Naive thymus-derived CD4-positive, alpha-beta T cell (primary cell): ENCODE measurements at regions not wholly inside any gene's neighbourhood (a gene's known extent, or its start where the extent isn't known, plus 50 kb on each side); places are given as distances from the start of the nearest gene placed in this dataset.

Source experiments
- ATAC-seq: fragments of 150-1000 bp; cut with Tn5 transposase; 2 replicates; pipeline ENCODE4 v1.10.0; 2021; ENCODE audit warnings: mild to moderate bottlenecking, moderate library complexity
- CTCF ChIA-PET: fragments of 350-600 bp; sonication (Branson Sonifier 250); formaldehyde crosslinking; loops from one replicate; lab custom pipeline; 2021; ENCODE audit warnings: antibody characterized with exemption; lab: Charles Lee
- POLR2A ChIA-PET: fragments of 350-600 bp; sonication (Branson Sonifier 250); formaldehyde crosslinking; loops from one replicate; lab custom pipeline; 2021; ENCODE audit warnings: antibody characterized with exemption, inconsistent platforms; lab: Charles Lee
- DNase-seq, 9 donors: peaks; one replicate each; pipeline versions ENCODE4 v3.0.0 to v3.0.0-alpha.2; 2020 to 2022; ENCODE audit warnings: mixed read lengths in 1 of 9
- H3K27ac ChIP-seq: one replicate; pipeline ENCODE4 v1.7.0; 2013; ENCODE audit warnings: mild to moderate bottlenecking, low read depth, low read length, moderate library complexity
- H3K27me3 ChIP-seq, 2 donors: one replicate each; pipeline ENCODE4 v1.7.0; 2013; ENCODE audit warnings: low read length in 2 of 2, mild to moderate bottlenecking in 2 of 2, moderate library complexity in 2 of 2; ENCODE audit not compliant: control insufficient read depth in 2 of 2, insufficient read depth in 2 of 2
- H3K36me3 ChIP-seq, 3 experiments: 1 replicate in 2 of 3; 2 replicates in 1 of 3; pipeline ENCODE4 v1.7.0; 2013; ENCODE audit warnings: low read length in 3 of 3, mild to moderate bottlenecking in 3 of 3, moderate library complexity in 1 of 3; ENCODE audit not compliant: insufficient read depth in 3 of 3, control insufficient read depth in 2 of 3
- H3K4me1 ChIP-seq, 2 donors: one replicate each; pipeline ENCODE4 v1.7.0; 2013; ENCODE audit warnings: low read length in 2 of 2, mild to moderate bottlenecking in 2 of 2, moderate library complexity in 1 of 2; ENCODE audit not compliant: control insufficient read depth in 2 of 2, insufficient read depth in 2 of 2
- H3K4me3 ChIP-seq: 2 replicates; pipeline ENCODE4 v1.7.0; 2013; ENCODE audit warnings: mild to moderate bottlenecking, low read length
- H3K9me3 ChIP-seq, 3 experiments: 1 replicate in 2 of 3; 2 replicates in 1 of 3; pipeline ENCODE4 v1.7.0; 2013; ENCODE audit warnings: low read length in 3 of 3; ENCODE audit not compliant: control insufficient read depth in 2 of 3
- H3K27ac Mint-ChIP-seq, 9 donors: one replicate each; pipeline ENCODE4 v1.8.0; 2020 to 2022; ENCODE audit warnings: mixed read lengths in 9 of 9, mild to moderate bottlenecking in 8 of 9, moderate library complexity in 5 of 9, inconsistent platforms in 2 of 9
- H3K27me3 Mint-ChIP-seq, 5 donors: one replicate each; pipeline ENCODE4 v1.8.0; 2021 to 2022; ENCODE audit warnings: mixed read lengths in 5 of 5, mild to moderate bottlenecking in 1 of 5
- H3K36me3 Mint-ChIP-seq, 5 donors: one replicate each; pipeline ENCODE4 v1.8.0; 2020 to 2022; ENCODE audit warnings: mixed read lengths in 5 of 5, mild to moderate bottlenecking in 3 of 5, inconsistent platforms in 1 of 5
- H3K4me1 Mint-ChIP-seq, 7 donors: one replicate each; pipeline ENCODE4 v1.8.0; 2020 to 2022; ENCODE audit warnings: mixed read lengths in 7 of 7, mild to moderate bottlenecking in 3 of 7, inconsistent platforms in 1 of 7
- H3K4me3 Mint-ChIP-seq, 10 donors: one replicate each; pipeline ENCODE4 v1.8.0; 2020 to 2022; ENCODE audit warnings: mild to moderate bottlenecking in 10 of 10, mixed read lengths in 10 of 10, moderate library complexity in 6 of 10, inconsistent platforms in 2 of 10
- H3K9me3 Mint-ChIP-seq, 11 donors: one replicate each; pipeline ENCODE4 v1.8.0; 2020 to 2022; ENCODE audit warnings: mixed read lengths in 11 of 11, mild to moderate bottlenecking in 4 of 11, inconsistent platforms in 1 of 11, moderate library complexity in 1 of 11
- intact Hi-C, 2 donors: fragments of 100-400 bp; cut with micrococcal nuclease; formaldehyde crosslinking; loops; one replicate each; pipeline ENCODE4 v1.15.1; 2023

GRCh38 chr1:79561521-79561978 is 555.0 kb upstream of the ADGRL4 start:
- H3K4me1 Mint-ChIP-seq, result no peaks in the 10 kb centered on the region
- H3K36me3 Mint-ChIP-seq, result peaks cover 0 to 4% (median 0%) of the 10 kb centered on the region in 5 donors
- Histone ChIP-seq H3K9me3 (peaks cover 0 to 5% (median 0%) of the 10 kb centered on the region in 3 experiments), H3K4me1 (no peaks in the 10 kb centered on the region), H3K27ac (no peak overlapping the region), H3K4me3 (no peak overlapping the region), H3K36me3 (no peaks in the 10 kb centered on the region), H3K27me3 (no peaks in the 10 kb centered on the region)
- peaks cover 0 to 21% (median 9%) of the 10 kb centered on the region in 11 donors for H3K9me3 Mint-ChIP-seq
- intact Hi-C loops, result no loop called here
- ChIA-PET CTCF (no interaction called here), POLR2A (no interaction called here)
- ATAC-seq, result no peak
- H3K27me3 Mint-ChIP-seq, result no peaks in the 10 kb centered on the region
- H3K27ac Mint-ChIP-seq, result no peak overlapping the region
- H3K4me3 Mint-ChIP-seq, result no peak overlapping the region
- no peak for DNase-seq

DNA sequence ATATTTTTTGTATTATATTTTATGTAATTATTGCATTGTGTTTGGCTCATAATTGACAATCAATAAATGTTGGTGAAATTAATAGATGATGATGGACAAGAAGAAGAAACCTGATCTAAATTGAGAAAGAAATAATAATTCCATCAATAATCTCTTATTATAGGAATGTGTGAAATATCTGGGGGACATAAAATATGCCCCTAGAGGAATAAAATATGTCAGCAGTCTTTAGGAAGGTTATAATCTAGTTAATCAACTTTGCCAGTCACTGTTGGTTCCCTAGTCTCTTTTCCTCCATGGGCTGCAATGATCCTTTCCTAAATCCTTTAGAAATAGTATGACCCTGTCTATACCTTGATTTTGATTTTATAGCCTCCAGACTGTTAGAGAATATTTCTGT is 549.7 kb upstream of the ADGRL4 start:
- H3K4me1 Mint-ChIP-seq, result no peaks in the 10 kb centered on the region
- CTCF ChIA-PET, result no interaction called here
- H3K9me3 Mint-ChIP-seq, result peaks cover 0 to 11% (median 5%) of the 10 kb centered on the region in 11 donors

GRCh38 chr1:79554688-79555087 is 548.2 kb upstream of the ADGRL4 start:
- Histone ChIP-seq H3K4me1 (no peaks in the 10 kb centered on the region), H3K9me3 (peaks cover 0 to 5% (median 0%) of the 10 kb centered on the region in 3 experiments), H3K27ac (no peak overlapping the region), H3K27me3 (no peaks in the 10 kb centered on the region), H3K4me3 (no peak overlapping the region), H3K36me3 (no peaks in the 10 kb centered on the region)
- intact Hi-C loops, result no loop called here
- Mint-ChIP-seq H3K4me3 (no peak overlapping the region), H3K27me3 (no peaks in the 10 kb centered on the region), H3K36me3 (no peaks in the 10 kb centered on the region), H3K27ac (no peak overlapping the region), H3K4me1 (no peaks in the 10 kb centered on the region), H3K9me3 (peaks cover 0 to 12% (median 6%) of the 10 kb centered on the region in 11 donors)
- ChIA-PET POLR2A (no interaction called here), CTCF (no interaction called here)
- DNase-seq, result no peak
- ATAC-seq, result no peak

More for the DNA sequence above, 549.7 kb upstream of the ADGRL4 start:
- H3K4me3 ChIP-seq, result no peak overlapping the region
- no peak for ATAC-seq
- intact Hi-C loops, result no loop called here
- no peak for DNase-seq
- H3K27me3 Mint-ChIP-seq, result no peaks in the 10 kb centered on the region
- no peaks in the 10 kb centered on the region for H3K4me1 ChIP-seq
- no peaks in the 10 kb centered on the region for H3K27me3 ChIP-seq
- no peak overlapping the region for H3K4me3 Mint-ChIP-seq
- POLR2A ChIA-PET, result no interaction called here
- H3K27ac ChIP-seq, result no peak overlapping the region
- H3K36me3 ChIP-seq, result no peaks in the 10 kb centered on the region
- peaks cover 0 to 4% (median 0%) of the 10 kb centered on the region in 5 donors for H3K36me3 Mint-ChIP-seq
- H3K27ac Mint-ChIP-seq, result no peak overlapping the region
- H3K9me3 ChIP-seq, result peaks cover 0 to 5% (median 0%) of the 10 kb centered on the region in 3 experiments

DNA sequence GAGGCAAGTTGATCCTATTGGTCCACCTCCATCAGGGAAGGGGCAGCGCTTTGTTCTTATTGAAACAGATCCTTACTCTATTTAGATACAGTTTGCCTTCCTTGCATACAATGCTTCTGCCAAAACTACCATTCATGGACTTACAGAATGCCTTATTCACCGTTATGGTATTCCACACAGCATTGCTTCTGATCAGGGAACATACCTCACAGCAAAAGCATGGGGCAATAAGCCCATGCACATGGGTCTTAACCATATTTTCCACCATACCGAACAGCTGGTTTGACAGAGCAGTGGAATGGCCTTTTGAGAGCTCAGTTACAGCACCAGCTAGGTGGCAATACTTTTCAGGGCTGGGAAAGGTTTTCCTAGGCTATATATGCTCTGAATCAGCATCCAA is 544.8 kb upstream of the ADGRL4 start:
- Mint-ChIP-seq H3K27ac (no peak overlapping the region), H3K4me1 (no peaks in the 10 kb centered on the region), H3K4me3 (no peak overlapping the region), H3K27me3 (no peaks in the 10 kb centered on the region), H3K9me3 (peaks cover 0 to 10% (median 4%) of the 10 kb centered on the region in 11 donors), H3K36me3 (no peaks in the 10 kb centered on the region)
- ChIA-PET CTCF (no interaction called here), POLR2A (no interaction called here)
- H3K9me3 ChIP-seq, result no peaks in the 10 kb centered on the region
- no peak overlapping the region for H3K27ac ChIP-seq
- no peaks in the 10 kb centered on the region for H3K4me1 ChIP-seq
- ATAC-seq, result no peak
- intact Hi-C loops, result no loop called here
- no peak overlapping the region for H3K4me3 ChIP-seq
- H3K27me3 ChIP-seq, result no peaks in the 10 kb centered on the region
- DNase-seq, result no peak
- H3K36me3 ChIP-seq, result no peaks in the 10 kb centered on the region

DNA sequence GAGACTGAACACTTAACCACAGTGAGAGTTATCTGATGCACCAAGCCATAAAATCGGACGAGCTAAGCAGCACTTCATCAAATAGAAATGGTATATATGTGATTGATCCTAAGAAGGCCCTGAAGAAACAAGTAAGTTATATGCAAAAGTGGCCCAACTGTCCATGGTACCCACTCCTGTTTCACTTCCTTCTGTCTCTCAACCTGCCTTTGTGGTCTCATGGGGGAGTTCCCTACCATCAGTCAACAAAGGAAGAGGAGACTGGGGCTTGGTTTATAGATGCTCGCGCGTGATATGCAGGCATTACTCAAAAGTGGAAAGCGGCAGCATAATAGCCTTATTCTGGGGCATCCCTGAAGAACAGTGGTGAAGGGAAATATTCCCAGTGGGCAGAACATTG is 543.9 kb upstream of the ADGRL4 start:
- POLR2A ChIA-PET, result no interaction called here
- ATAC-seq, result no peak
- intact Hi-C loops, result no loop called here

GRCh38 chr1:79549201-79549600 is 542.7 kb upstream of the ADGRL4 start:
- H3K27me3 ChIP-seq, result no peaks in the 10 kb centered on the region
- H3K27ac ChIP-seq, result no peak overlapping the region
- H3K36me3 ChIP-seq, result no peaks in the 10 kb centered on the region
- POLR2A ChIA-PET, result no interaction called here
- H3K4me1 ChIP-seq, result no peaks in the 10 kb centered on the region
- Mint-ChIP-seq H3K27me3 (no peaks in the 10 kb centered on the region), H3K36me3 (no peaks in the 10 kb centered on the region), H3K4me1 (no peaks in the 10 kb centered on the region), H3K9me3 (peaks cover 0 to 10% (median 4%) of the 10 kb centered on the region in 11 donors), H3K4me3 (no peak overlapping the region), H3K27ac (no peak overlapping the region)
- intact Hi-C loops, result no loop called here
- H3K4me3 ChIP-seq, result no peak overlapping the region
- CTCF ChIA-PET, result no interaction called here
- no peak for DNase-seq
- no peak for ATAC-seq
- no peaks in the 10 kb centered on the region for H3K9me3 ChIP-seq

More for the DNA sequence above, 543.9 kb upstream of the ADGRL4 start:
- no peaks in the 10 kb centered on the region for H3K27me3 ChIP-seq
- no peaks in the 10 kb centered on the region for H3K27me3 Mint-ChIP-seq
- H3K4me3 Mint-ChIP-seq, result no peak overlapping the region
- peaks cover 0 to 10% (median 4%) of the 10 kb centered on the region in 11 donors for H3K9me3 Mint-ChIP-seq
- H3K27ac Mint-ChIP-seq, result no peak overlapping the region
- CTCF ChIA-PET, result no interaction called here
- H3K9me3 ChIP-seq, result no peaks in the 10 kb centered on the region
- no peaks in the 10 kb centered on the region for H3K36me3 Mint-ChIP-seq
- H3K4me3 ChIP-seq, result no peak overlapping the region
- no peak for DNase-seq
- no peaks in the 10 kb centered on the region for H3K4me1 ChIP-seq
- no peak overlapping the region for H3K27ac ChIP-seq
- H3K4me1 Mint-ChIP-seq, result no peaks in the 10 kb centered on the region
- no peaks in the 10 kb centered on the region for H3K36me3 ChIP-seq

DNA sequence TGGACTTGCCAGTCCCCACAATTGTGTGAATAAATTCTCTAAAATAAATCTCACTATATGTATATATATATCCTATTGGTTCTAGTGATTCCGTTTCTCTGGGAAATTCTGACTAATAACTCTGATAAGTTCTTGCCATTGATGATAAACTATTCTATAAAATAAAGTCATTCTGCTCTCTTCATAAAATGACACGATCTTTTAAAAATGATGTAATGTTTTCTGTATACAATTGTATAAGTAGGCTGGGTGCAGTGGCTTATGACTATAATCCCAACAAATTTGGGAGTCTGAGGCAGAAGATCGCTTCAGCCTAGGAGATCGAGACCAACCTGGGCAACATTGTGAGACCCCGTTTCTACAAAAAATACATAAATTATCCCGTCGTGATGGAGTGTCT is 541.0 kb upstream of the ADGRL4 start:
- no peak for ATAC-seq
- ChIA-PET CTCF (no interaction called here), POLR2A (no interaction called here)
- no peak for DNase-seq
- Histone ChIP-seq H3K36me3 (no peaks in the 10 kb centered on the region), H3K4me3 (no peak overlapping the region), H3K27me3 (no peaks in the 10 kb centered on the region), H3K4me1 (no peaks in the 10 kb centered on the region), H3K9me3 (no peaks in the 10 kb centered on the region), H3K27ac (no peak overlapping the region)
- H3K4me1 Mint-ChIP-seq, result no peaks in the 10 kb centered on the region
- H3K27ac Mint-ChIP-seq, result no peak overlapping the region
- no peaks in the 10 kb centered on the region for H3K27me3 Mint-ChIP-seq
- intact Hi-C loops, result no loop called here
- no peak overlapping the region for H3K4me3 Mint-ChIP-seq
- H3K9me3 Mint-ChIP-seq, result peaks cover 0 to 10% (median 4%) of the 10 kb centered on the region in 11 donors
- no peaks in the 10 kb centered on the region for H3K36me3 Mint-ChIP-seq
